ENCODE measurements at regions not wholly inside any gene's neighbourhood (a gene's known extent, or its start where the extent isn't known, plus 50 kb on each side); places are given as distances from the start of the nearest gene placed in this dataset.

- Histone ChIP-seq H3K36me3 (ENCODE audit: insufficient read depth, low read length) (no peaks in the 10 kb centered on the region; the same call in 1 of the 2 replicates), H3K27ac (ENCODE audit: low read depth, low read length, poor library complexity, severe bottlenecking) (no peak overlapping the region), H3K9me2 (ENCODE audit: insufficient read depth, low read length) (no peaks in the 10 kb centered on the region), H3K4me1 (ENCODE audit: insufficient read depth, low read length, poor library complexity, severe bottlenecking) (peaks cover 4% of the 10 kb centered on the region), H4K20me1 (ENCODE audit: insufficient read depth, low read length) (no peaks in the 10 kb centered on the region), H3K4me2 (ENCODE audit: low read length) (no peak overlapping the region), H3K4me3 (ENCODE audit: low read depth, low read length, poor library complexity, severe bottlenecking) (no peak overlapping the region), H3K9me3 (ENCODE audit: low read length) (no peaks in the 10 kb centered on the region), H3K79me2 (ENCODE audit: insufficient read depth, low read depth, low read length) (no peaks in the 10 kb centered on the region), H2AFZ (ENCODE audit: low read length) (no peak overlapping the region)
- no peak for TF ChIP-seq CTCF (conservative IDR thresholded peaks at IDR 0.05; ENCODE audit: low read length)
- no peak for TF ChIP-seq EZH2phosphoT487 (IDR thresholded peaks at IDR 0.05; ENCODE audit: borderline replicate concordance, low read depth, low read length)
- intact Hi-C loops (cut with micrococcal nuclease; ENCODE audit: unreplicated experiment) = no loop called here
- BruUV-seq (replicated peaks) = no TSS peak
- no peak for DNase-seq (ENCODE audit: low spot score)
- ChIA-PET CTCF (ENCODE audit: unreplicated experiment) (no interaction called here), POLR2A (interaction anchor here (1.6 to 3.2 kb wide), 4 partner anchors 10 to 14 kb away, joined by 4 to 16 read pairs (median 10); no protein-coding TSS in a partner anchor)
Measured at GRCh38 chrX:120739300-120739699, 109.4 kb upstream of the C1GALT1C1 start.

DNA sequence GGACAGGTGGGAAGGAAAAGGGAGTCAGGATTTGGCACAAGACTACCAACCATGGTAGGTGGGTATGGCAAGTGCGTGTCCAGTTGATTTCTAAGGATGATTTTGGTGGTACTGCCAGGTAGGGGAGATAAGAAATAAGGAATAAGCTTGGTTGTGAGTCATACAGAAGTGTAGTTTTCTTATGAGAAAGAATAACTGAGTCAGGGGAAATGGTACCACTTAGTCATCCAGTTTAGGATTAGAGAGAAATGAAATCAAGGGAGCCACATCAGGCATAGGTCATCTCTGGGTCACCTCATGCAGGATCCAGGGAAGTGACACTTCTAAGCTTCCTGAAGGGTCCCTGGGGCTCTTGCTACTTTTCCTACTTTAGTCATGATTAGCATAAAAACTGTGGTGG, 107.1 kb upstream of the C1GALT1C1 start:
- Histone ChIP-seq H3K9me3 (ENCODE audit: low read length) (no peaks in the 10 kb centered on the region), H3K36me3 (ENCODE audit: insufficient read depth, low read length) (no peaks in the 10 kb centered on the region; the same call in 1 of the 2 replicates), H3K27ac (ENCODE audit: low read depth, low read length, poor library complexity, severe bottlenecking) (no peak overlapping the region), H2AFZ (ENCODE audit: low read length) (no peak overlapping the region), H3K9me2 (ENCODE audit: insufficient read depth, low read length) (no peaks in the 10 kb centered on the region), H3K4me2 (ENCODE audit: low read length) (no peak overlapping the region), H3K4me1 (ENCODE audit: insufficient read depth, low read length, poor library complexity, severe bottlenecking) (peaks cover 4% of the 10 kb centered on the region), H4K20me1 (ENCODE audit: insufficient read depth, low read length) (no peaks in the 10 kb centered on the region), H3K79me2 (ENCODE audit: insufficient read depth, low read depth, low read length) (no peaks in the 10 kb centered on the region), H3K4me3 (ENCODE audit: low read depth, low read length, poor library complexity, severe bottlenecking) (no peak overlapping the region)
- TF ChIP-seq EZH2phosphoT487 (IDR thresholded peaks at IDR 0.05; ENCODE audit: borderline replicate concordance, low read depth, low read length) (no peak), CTCF (conservative IDR thresholded peaks at IDR 0.05; ENCODE audit: low read length) (no peak)
- DNase-seq (ENCODE audit: low spot score) = no peak
- CTCF ChIA-PET (ENCODE audit: unreplicated experiment) = interaction anchor here (0.5 kb wide), 1 partner anchor 19 kb away, joined by 3 read pairs; no protein-coding TSS in a partner anchor
- BruUV-seq (replicated peaks) = no TSS peak
- intact Hi-C loops (cut with micrococcal nuclease; ENCODE audit: unreplicated experiment) = no loop called here
- POLR2A ChIA-PET = interaction anchor here (3.2 kb wide), 1 partner anchor 12 kb away, joined by 16 read pairs; no protein-coding TSS in a partner anchor

- no peaks in the 10 kb centered on the region for H4K20me1 ChIP-seq (ENCODE audit: insufficient read depth, low read length)
- H3K4me1 ChIP-seq (ENCODE audit: insufficient read depth, low read length, poor library complexity, severe bottlenecking) = peaks cover 4% of the 10 kb centered on the region
- POLR2A ChIA-PET = interaction anchor here (1.1 to 1.3 kb wide), 2 partner anchors 12 to 13 kb away, joined by 3 to 5 read pairs; no protein-coding TSS in a partner anchor
- no peak for DNase-seq (ENCODE audit: low spot score)
- no peaks in the 10 kb centered on the region for H3K79me2 ChIP-seq (ENCODE audit: insufficient read depth, low read depth, low read length)
- H3K9me2 ChIP-seq (ENCODE audit: insufficient read depth, low read length) = no peaks in the 10 kb centered on the region
- H3K4me2 ChIP-seq (ENCODE audit: low read length) = no peak overlapping the region
- no peaks in the 10 kb centered on the region; the same call in 1 of the 2 replicates for H3K36me3 ChIP-seq (ENCODE audit: insufficient read depth, low read length)
- intact Hi-C loops (cut with micrococcal nuclease; ENCODE audit: unreplicated experiment) = no loop called here
- no peak overlapping the region for H3K27ac ChIP-seq (ENCODE audit: low read depth, low read length, poor library complexity, severe bottlenecking)
- BruUV-seq (replicated peaks) = no TSS peak
- no peak overlapping the region for H2AFZ ChIP-seq (ENCODE audit: low read length)
- H3K9me3 ChIP-seq (ENCODE audit: low read length) = no peaks in the 10 kb centered on the region
- CTCF ChIA-PET (ENCODE audit: unreplicated experiment) = no interaction called here
- no peak overlapping the region for H3K4me3 ChIP-seq (ENCODE audit: low read depth, low read length, poor library complexity, severe bottlenecking)
- no peak for TF ChIP-seq CTCF (conservative IDR thresholded peaks at IDR 0.05; ENCODE audit: low read length)
- no peak for TF ChIP-seq EZH2phosphoT487 (IDR thresholded peaks at IDR 0.05; ENCODE audit: borderline replicate concordance, low read depth, low read length)
Measured at GRCh38 chrX:120735966-120736365, 106.1 kb upstream of the C1GALT1C1 start.

Data from OCI-LY7 (cell line).